Osteoblast (primary cell): ENCODE measurements at regions not wholly inside any gene's neighbourhood (a gene's known extent, or its start where the extent isn't known, plus 50 kb on each side); places are given as distances from the start of the nearest gene placed in this dataset.

Experiments
- DNase-seq: peaks from one replicate; pipeline ENCODE4 v3.0.0; 2011; ENCODE audit warnings: low spot score, mixed read lengths; ENCODE audit not compliant: insufficient read length; ENCODE audit errors: missing footprints
- H2AFZ ChIP-seq: 2 replicates; pipeline ENCODE4 v1.6.0; 2011; ENCODE audit warnings: mild to moderate bottlenecking, low read length
- H3K27ac ChIP-seq: 2 replicates; pipeline ENCODE4 v1.5.1; 2011; ENCODE audit warnings: mild to moderate bottlenecking, low read depth, low read length, moderate library complexity
- H3K27me3 ChIP-seq: 2 replicates; pipeline ENCODE4 v1.6.0; 2012; ENCODE audit warnings: mild to moderate bottlenecking, control low read depth, inconsistent platforms, low read length, moderate library complexity; ENCODE audit not compliant: insufficient read depth
- H3K36me3 ChIP-seq: 2 replicates; pipeline ENCODE4 v1.5.1; 2011; ENCODE audit warnings: mild to moderate bottlenecking, low read length, control low read depth, moderate library complexity; ENCODE audit not compliant: insufficient read depth
- H3K4me1 ChIP-seq: 2 replicates; pipeline ENCODE4 v1.5.1; 2011; ENCODE audit warnings: mild to moderate bottlenecking, low read length, control low read depth, moderate library complexity; ENCODE audit not compliant: insufficient read depth
- H3K4me2 ChIP-seq: 2 replicates; pipeline ENCODE4 v1.6.0; 2011; ENCODE audit warnings: mild to moderate bottlenecking, low read length; ENCODE audit not compliant: insufficient read depth
- H3K4me3 ChIP-seq: fragments of 200-600 bp; sonication (generic); 3 replicates; pipeline ENCODE4 v1.5.1; 2012; ENCODE audit warnings: mild to moderate bottlenecking, low read length, inconsistent platforms; ENCODE audit not compliant: insufficient read depth
- H3K79me2 ChIP-seq: 2 replicates; pipeline ENCODE4 v1.6.0; 2012; ENCODE audit warnings: mild to moderate bottlenecking, low read length, control low read depth, inconsistent platforms; ENCODE audit not compliant: insufficient read depth
- H3K9me3 ChIP-seq: 2 replicates; pipeline ENCODE4 v1.5.1; 2011; ENCODE audit warnings: low read depth, low read length, control low read depth
- H4K20me1 ChIP-seq: 2 replicates; pipeline ENCODE4 v1.6.0; 2012; ENCODE audit warnings: mild to moderate bottlenecking, low read length, control low read depth; ENCODE audit not compliant: insufficient read depth
- TF ChIP-seq, protein P1 (sequence below): IDR thresholded peaks from 2 replicates; pipeline ENCODE4 v1.5.1; 2011; ENCODE audit warnings: mild to moderate bottlenecking, low read depth, low read length, moderate library complexity; ENCODE audit errors: extremely low read depth

GRCh38 chr6:16922282-16922681 lies 161.0 kb upstream of the ATXN1 start:
- no peaks in the 10 kb centered on the region for H3K27me3 ChIP-seq
- H3K4me1 ChIP-seq = no peaks in the 10 kb centered on the region

DNA sequence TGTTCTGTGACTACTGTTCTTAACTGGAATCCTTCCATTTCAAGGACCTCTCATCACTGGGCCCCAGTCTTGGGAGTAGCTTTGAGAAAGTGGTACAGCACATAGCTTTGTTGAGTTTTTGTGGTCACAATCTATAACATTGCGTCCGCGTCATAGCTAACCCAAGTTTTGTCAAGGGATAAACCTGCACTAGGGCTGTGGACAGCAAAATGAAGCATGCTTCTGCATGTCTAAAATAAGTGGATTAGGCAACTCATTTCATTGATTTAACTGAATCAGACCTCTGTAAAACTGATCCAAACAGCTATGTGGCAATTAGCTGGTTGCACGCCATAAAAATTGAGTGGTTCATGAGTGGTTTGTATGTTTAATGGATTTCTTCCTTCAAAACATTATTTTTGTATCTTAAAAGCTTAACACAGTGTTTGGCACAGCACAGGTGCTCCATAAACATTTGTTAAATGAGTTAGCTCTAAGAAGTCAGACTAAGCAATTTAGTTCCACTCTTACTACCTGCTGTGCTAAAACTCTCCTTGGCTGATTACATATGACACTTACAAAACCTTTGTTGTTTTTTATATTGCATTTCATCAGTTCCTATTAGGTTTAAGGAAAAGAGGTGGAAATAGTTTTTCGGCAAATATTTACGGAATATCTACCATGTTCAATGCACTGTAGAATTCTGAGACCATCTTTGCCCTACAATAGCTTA lies 160.3 kb upstream of the ATXN1 start:
- Histone ChIP-seq H3K4me1 (no peaks in the 10 kb centered on the region), H3K27me3 (no peaks in the 10 kb centered on the region), H3K9me3 (no peaks in the 10 kb centered on the region), H3K4me3 (no peak overlapping the region), H3K79me2 (no peaks in the 10 kb centered on the region), H3K36me3 (no peaks in the 10 kb centered on the region), H3K4me2 (no peak overlapping the region), H3K27ac (no peak overlapping the region), H4K20me1 (no peaks in the 10 kb centered on the region), H2AFZ (no peak overlapping the region)
- DNase-seq = no peak
- TF ChIP-seq, protein P1, sequence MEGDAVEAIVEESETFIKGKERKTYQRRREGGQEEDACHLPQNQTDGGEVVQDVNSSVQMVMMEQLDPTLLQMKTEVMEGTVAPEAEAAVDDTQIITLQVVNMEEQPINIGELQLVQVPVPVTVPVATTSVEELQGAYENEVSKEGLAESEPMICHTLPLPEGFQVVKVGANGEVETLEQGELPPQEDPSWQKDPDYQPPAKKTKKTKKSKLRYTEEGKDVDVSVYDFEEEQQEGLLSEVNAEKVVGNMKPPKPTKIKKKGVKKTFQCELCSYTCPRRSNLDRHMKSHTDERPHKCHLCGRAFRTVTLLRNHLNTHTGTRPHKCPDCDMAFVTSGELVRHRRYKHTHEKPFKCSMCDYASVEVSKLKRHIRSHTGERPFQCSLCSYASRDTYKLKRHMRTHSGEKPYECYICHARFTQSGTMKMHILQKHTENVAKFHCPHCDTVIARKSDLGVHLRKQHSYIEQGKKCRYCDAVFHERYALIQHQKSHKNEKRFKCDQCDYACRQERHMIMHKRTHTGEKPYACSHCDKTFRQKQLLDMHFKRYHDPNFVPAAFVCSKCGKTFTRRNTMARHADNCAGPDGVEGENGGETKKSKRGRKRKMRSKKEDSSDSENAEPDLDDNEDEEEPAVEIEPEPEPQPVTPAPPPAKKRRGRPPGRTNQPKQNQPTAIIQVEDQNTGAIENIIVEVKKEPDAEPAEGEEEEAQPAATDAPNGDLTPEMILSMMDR = no peak

More at GRCh38 chr6:16922282-16922681, 161.0 kb upstream of the ATXN1 start:
- H3K79me2 ChIP-seq = no peaks in the 10 kb centered on the region
- H2AFZ ChIP-seq = no peak overlapping the region
- no peak overlapping the region for H3K4me2 ChIP-seq
- no peak for DNase-seq
- H3K27ac ChIP-seq = no peak overlapping the region
- H3K9me3 ChIP-seq = no peaks in the 10 kb centered on the region
- H3K36me3 ChIP-seq = no peaks in the 10 kb centered on the region
- H4K20me1 ChIP-seq = no peaks in the 10 kb centered on the region
- H3K4me3 ChIP-seq = no peak overlapping the region
- TF ChIP-seq, protein P1 = no peak

GRCh38 chr6:16918586-16918985 lies 157.3 kb upstream of the ATXN1 start:
- no peak overlapping the region for H3K4me2 ChIP-seq
- no peaks in the 10 kb centered on the region for H3K4me1 ChIP-seq
- H3K9me3 ChIP-seq = no peaks in the 10 kb centered on the region
- H3K36me3 ChIP-seq = no peaks in the 10 kb centered on the region
- no peak overlapping the region for H3K4me3 ChIP-seq
- no peaks in the 10 kb centered on the region for H3K79me2 ChIP-seq
- TF ChIP-seq, protein P1 = no peak
- H3K27me3 ChIP-seq = no peaks in the 10 kb centered on the region
- H2AFZ ChIP-seq = no peak overlapping the region
- no peak overlapping the region for H3K27ac ChIP-seq
- no peaks in the 10 kb centered on the region for H4K20me1 ChIP-seq
- no peak for DNase-seq

DNA sequence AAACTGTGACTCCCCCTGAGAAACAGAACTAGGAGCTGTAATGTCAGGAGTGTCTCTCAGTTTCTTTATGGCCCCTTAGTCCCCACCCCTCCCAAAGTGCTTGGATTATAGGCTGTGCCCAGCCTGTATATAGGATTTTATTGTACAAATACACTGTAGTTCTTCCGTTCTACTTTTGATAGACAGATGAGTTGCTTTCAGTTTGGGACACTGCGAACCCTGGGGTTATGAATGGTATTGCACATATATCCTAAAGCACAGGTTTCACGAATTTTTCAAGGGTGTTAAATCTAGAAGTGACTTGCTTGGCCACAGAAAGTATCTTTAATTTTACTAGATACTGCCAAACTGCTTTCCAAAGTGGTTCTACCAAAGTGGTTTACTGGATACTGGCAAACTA lies 152.9 kb upstream of the ATXN1 start:
- no peaks in the 10 kb centered on the region for H4K20me1 ChIP-seq
- TF ChIP-seq, protein P1 = no peak
- H3K79me2 ChIP-seq = no peaks in the 10 kb centered on the region
- H3K9me3 ChIP-seq = no peaks in the 10 kb centered on the region
- H3K4me1 ChIP-seq = peaks cover 14% of the 10 kb centered on the region
- H2AFZ ChIP-seq = no peak overlapping the region
- no peak overlapping the region for H3K4me3 ChIP-seq
- H3K27ac ChIP-seq = no peak overlapping the region
- no peaks in the 10 kb centered on the region for H3K36me3 ChIP-seq
- no peaks in the 10 kb centered on the region for H3K27me3 ChIP-seq
- H3K4me2 ChIP-seq = no peak overlapping the region
- no peak for DNase-seq
